K562 (cell line): ENCODE measurements at regions not wholly inside any gene's neighbourhood (a gene's known extent, or its start where the extent isn't known, plus 50 kb on each side); places are given as distances from the start of the nearest gene placed in this dataset.

Source experiments
- ATAC-seq: fragments of 200-7000 bp; cut with Tn5 transposase; 3 replicates; pipeline ENCODE4 v1.9.1; 2020; ENCODE audit warnings: moderate library complexity
- BruUV-seq: library from RNA; stranded (reverse); fragments of 400-500 nt; replicated peaks from 2 replicates; lab custom pipeline; 2021; lab: Mats Ljungman, UMichigan
- CTCF ChIA-PET: fragments of 300-600 bp; formaldehyde crosslinking; extraction: SDS; loops from one replicate; lab custom pipeline; 2021; ENCODE audit warnings: low intra/inter-chr PET ratio; lab: Yijun Ruan, JAX
- POLR2A ChIA-PET: fragments of 300-600, 350-650 bp; sonication (Branson Sonifier 250); formaldehyde crosslinking; extraction: SDS; loops from one replicate; lab custom pipeline; 2021; ENCODE audit warnings: antibody characterized with exemption, inconsistent platforms; lab: Yijun Ruan, JAX
- DNase-seq, 4 experiments: peaks; one replicate each; pipeline versions ENCODE4 v3.0.0 to v3.0.0-alpha.2; 2011 to 2018; ENCODE audit warnings: low spot score in 3 of 4, mixed read lengths in 3 of 4; ENCODE audit errors: extremely low read depth in 1 of 4
- FAIRE-seq: peaks from 2 replicates; lab custom pipeline; 2011; peaks lifted over from hg19 to GRCh38; lab: Jason Lieb, UNC
- H2AFZ ChIP-seq: 2 replicates; pipeline ENCODE4 v1.6.0; 2011; ENCODE audit warnings: low read depth, low read length, control low read depth, inconsistent platforms
- H3K27ac ChIP-seq: fragments of 200-600 bp; 3 replicates; pipeline ENCODE4 v1.8.0; 2011; ENCODE audit warnings: low read depth, mild to moderate bottlenecking, control low read depth, inconsistent platforms, low read length, moderate library complexity, mixed read lengths; ENCODE audit errors: extremely low read depth
- H3K27me3 ChIP-seq, 2 experiments: fragments of 300-600 bp in 1 of 2; 2 replicates in 1 of 2; 3 replicates in 1 of 2; pipeline versions ENCODE4 v1.6.0 to v1.8.0; 2011; ENCODE audit warnings: inconsistent platforms in 2 of 2, low read length in 2 of 2, mild to moderate bottlenecking in 1 of 2, mixed read lengths in 1 of 2, moderate library complexity in 1 of 2; ENCODE audit not compliant: control insufficient read depth in 2 of 2, insufficient read depth in 2 of 2
- H3K36me3 ChIP-seq: fragments of 300-600 bp; 3 replicates; pipeline ENCODE4 v1.8.0; 2011; ENCODE audit warnings: mild to moderate bottlenecking, low read length, inconsistent platforms; ENCODE audit not compliant: control insufficient read depth, insufficient read depth
- H3K4me1 ChIP-seq, 2 experiments: fragments of 200-600 bp in 1 of 2; replicated peaks in 1 of 2; 2 replicates in 1 of 2; 3 replicates in 1 of 2; pipeline versions ENCODE4 v1.5.1 to v1.8.0; 2011; ENCODE audit warnings: inconsistent platforms in 2 of 2, low read length in 2 of 2, mild to moderate bottlenecking in 1 of 2, mixed read lengths in 1 of 2, moderate library complexity in 1 of 2; ENCODE audit not compliant: control insufficient read depth in 2 of 2, insufficient read depth in 2 of 2
- H3K4me2 ChIP-seq: 2 replicates; pipeline ENCODE4 v1.6.1; 2011; ENCODE audit warnings: low read length, control low read depth, inconsistent platforms, mixed read lengths; ENCODE audit not compliant: insufficient read depth
- H3K4me3 ChIP-seq: fragments of 200-600 bp; sonication (generic), shearing (Covaris generic); 2 replicates; pipeline ENCODE4 v1.5.1; 2016; ENCODE audit warnings: control low read depth, inconsistent platforms
- H3K79me2 ChIP-seq: fragments of 200-600 bp; 3 replicates; pipeline ENCODE4 v1.8.0; 2011; ENCODE audit warnings: low read length, inconsistent platforms; ENCODE audit not compliant: control insufficient read depth, insufficient read depth
- H3K9ac ChIP-seq, 2 experiments: 2 replicates each; pipeline versions ENCODE4 v1.6.0 to v1.6.1; 2011; ENCODE audit warnings: low read depth in 2 of 2, low read length in 2 of 2, control low read depth in 1 of 2, inconsistent platforms in 1 of 2, mild to moderate bottlenecking in 1 of 2, mixed read lengths in 1 of 2; ENCODE audit not compliant: insufficient read depth in 1 of 2
- H3K9me1 ChIP-seq: one replicate; pipeline ENCODE4 v1.6.0; 2011; ENCODE audit warnings: inconsistent platforms, mild to moderate bottlenecking, low read length, moderate library complexity; ENCODE audit not compliant: control insufficient read depth, insufficient read depth
- H3K9me3 ChIP-seq: replicated peaks from 2 replicates; pipeline ENCODE4 v1.5.1; 2011; ENCODE audit warnings: low read depth, low read length, inconsistent platforms; ENCODE audit not compliant: control insufficient read depth, insufficient read depth
- H4K20me1 ChIP-seq: replicated peaks from 2 replicates; pipeline ENCODE4 v1.6.1; 2011; ENCODE audit warnings: low read length, inconsistent platforms, mixed read lengths; ENCODE audit not compliant: control insufficient read depth, insufficient read depth
- BRD9 ChIP-seq: fragments of 450-650 bp; IDR thresholded peaks from 2 replicates; pipeline ENCODE4 v1.6.1; 2018; ENCODE audit warnings: low read depth; ENCODE audit not compliant: partially characterized antibody
- SIN3A ChIP-seq, 2 experiments: fragments of 150-350 bp in 1 of 2; IDR thresholded peaks; 2 replicates each; pipeline ENCODE4 v1.6.1; 2011 to 2016; ENCODE audit warnings: borderline replicate concordance in 2 of 2, low read depth in 2 of 2, low read length in 2 of 2, mild to moderate bottlenecking in 2 of 2, moderate library complexity in 2 of 2; ENCODE audit not compliant: control insufficient read depth in 1 of 2
- SMAD2 ChIP-seq: fragments of 150-350 bp; IDR thresholded peaks from 2 replicates; pipeline ENCODE4 v1.6.1; 2014; ENCODE audit warnings: low read depth, mild to moderate bottlenecking, low read length
- TSC22D4 ChIP-seq: fragments of 450-650 bp; IDR thresholded peaks from 2 replicates; pipeline ENCODE4 v1.6.1; 2016; ENCODE audit warnings: missing genetic modification characterization, missing biosample characterization, control low read depth
- WGBS: fragments of 100-300 bp; shearing (Covaris generic); methylation state at CpG from one replicate; pipeline ENCODE4 v1.1.6; 2016; ENCODE audit warnings: low coverage, mixed read lengths; ENCODE audit not compliant: insufficient coverage; ENCODE audit errors: missing lambda C conversion rate; 5-methylcytosine and 5-hydroxymethylcytosine counted together
- in situ Hi-C: fragments of 300-500 bp; cut with MboI; formaldehyde crosslinking; loops from 4 replicates; pipeline ENCODE4 v1.15.0; 2018; ENCODE audit warnings: inconsistent platforms, mixed read lengths
- intact Hi-C: fragments of 100-400 bp; cut with micrococcal nuclease; formaldehyde crosslinking; loops from 2 replicates; pipeline ENCODE4 v1.14.2; 2022
- TF ChIP-seq, protein P1 (sequence below): fragments of 200-400 bp; formaldehyde crosslinking; IDR thresholded peaks from 2 replicates; pipeline ENCODE4 v1.6.1; 2017; ENCODE audit warnings: mild to moderate bottlenecking, low read depth, low read length, moderate library complexity
- TF ChIP-seq, protein P2 (sequence below), 2 experiments: fragments of 150-350 bp in 1 of 2; IDR thresholded peaks; 2 replicates each; pipeline ENCODE4 v1.6.1; 2012 to 2016; ENCODE audit warnings: low read depth in 2 of 2, low read length in 2 of 2, mild to moderate bottlenecking in 1 of 2, moderate library complexity in 1 of 2

DNA sequence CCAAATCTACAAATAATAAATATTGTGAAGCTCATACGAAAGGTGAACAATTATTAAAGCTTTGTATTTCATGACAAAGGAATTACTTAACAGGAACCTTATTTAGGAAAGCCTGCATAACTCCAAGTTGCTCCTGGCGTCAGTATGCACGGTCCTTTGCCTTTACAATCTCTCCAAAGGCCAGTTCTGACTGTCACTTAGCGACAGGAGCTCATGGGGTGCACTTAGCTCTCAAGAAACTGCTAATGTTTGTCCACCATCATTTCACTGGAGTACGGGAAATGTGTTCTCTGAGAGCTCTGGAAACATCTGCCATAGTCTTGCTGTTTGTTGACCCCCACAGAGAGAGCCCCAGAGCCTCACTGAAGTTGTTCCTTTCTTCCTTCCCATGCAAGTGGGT, 781.5 kb upstream of the POM121L12 start:
- TF ChIP-seq SIN3A (IDR thresholded peaks at IDR 0.05; ENCODE audit: borderline replicate concordance in 2 of 2, control insufficient read depth in 1 of 2, low read depth in 2 of 2, low read length in 2 of 2) (no peak), SMAD2 (no peak), TSC22D4 (tag) (no peak), BRD9 (no peak)
- TF ChIP-seq, protein P1, sequence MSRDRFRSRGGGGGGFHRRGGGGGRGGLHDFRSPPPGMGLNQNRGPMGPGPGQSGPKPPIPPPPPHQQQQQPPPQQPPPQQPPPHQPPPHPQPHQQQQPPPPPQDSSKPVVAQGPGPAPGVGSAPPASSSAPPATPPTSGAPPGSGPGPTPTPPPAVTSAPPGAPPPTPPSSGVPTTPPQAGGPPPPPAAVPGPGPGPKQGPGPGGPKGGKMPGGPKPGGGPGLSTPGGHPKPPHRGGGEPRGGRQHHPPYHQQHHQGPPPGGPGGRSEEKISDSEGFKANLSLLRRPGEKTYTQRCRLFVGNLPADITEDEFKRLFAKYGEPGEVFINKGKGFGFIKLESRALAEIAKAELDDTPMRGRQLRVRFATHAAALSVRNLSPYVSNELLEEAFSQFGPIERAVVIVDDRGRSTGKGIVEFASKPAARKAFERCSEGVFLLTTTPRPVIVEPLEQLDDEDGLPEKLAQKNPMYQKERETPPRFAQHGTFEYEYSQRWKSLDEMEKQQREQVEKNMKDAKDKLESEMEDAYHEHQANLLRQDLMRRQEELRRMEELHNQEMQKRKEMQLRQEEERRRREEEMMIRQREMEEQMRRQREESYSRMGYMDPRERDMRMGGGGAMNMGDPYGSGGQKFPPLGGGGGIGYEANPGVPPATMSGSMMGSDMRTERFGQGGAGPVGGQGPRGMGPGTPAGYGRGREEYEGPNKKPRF: no peak
- TF ChIP-seq, protein P2, sequence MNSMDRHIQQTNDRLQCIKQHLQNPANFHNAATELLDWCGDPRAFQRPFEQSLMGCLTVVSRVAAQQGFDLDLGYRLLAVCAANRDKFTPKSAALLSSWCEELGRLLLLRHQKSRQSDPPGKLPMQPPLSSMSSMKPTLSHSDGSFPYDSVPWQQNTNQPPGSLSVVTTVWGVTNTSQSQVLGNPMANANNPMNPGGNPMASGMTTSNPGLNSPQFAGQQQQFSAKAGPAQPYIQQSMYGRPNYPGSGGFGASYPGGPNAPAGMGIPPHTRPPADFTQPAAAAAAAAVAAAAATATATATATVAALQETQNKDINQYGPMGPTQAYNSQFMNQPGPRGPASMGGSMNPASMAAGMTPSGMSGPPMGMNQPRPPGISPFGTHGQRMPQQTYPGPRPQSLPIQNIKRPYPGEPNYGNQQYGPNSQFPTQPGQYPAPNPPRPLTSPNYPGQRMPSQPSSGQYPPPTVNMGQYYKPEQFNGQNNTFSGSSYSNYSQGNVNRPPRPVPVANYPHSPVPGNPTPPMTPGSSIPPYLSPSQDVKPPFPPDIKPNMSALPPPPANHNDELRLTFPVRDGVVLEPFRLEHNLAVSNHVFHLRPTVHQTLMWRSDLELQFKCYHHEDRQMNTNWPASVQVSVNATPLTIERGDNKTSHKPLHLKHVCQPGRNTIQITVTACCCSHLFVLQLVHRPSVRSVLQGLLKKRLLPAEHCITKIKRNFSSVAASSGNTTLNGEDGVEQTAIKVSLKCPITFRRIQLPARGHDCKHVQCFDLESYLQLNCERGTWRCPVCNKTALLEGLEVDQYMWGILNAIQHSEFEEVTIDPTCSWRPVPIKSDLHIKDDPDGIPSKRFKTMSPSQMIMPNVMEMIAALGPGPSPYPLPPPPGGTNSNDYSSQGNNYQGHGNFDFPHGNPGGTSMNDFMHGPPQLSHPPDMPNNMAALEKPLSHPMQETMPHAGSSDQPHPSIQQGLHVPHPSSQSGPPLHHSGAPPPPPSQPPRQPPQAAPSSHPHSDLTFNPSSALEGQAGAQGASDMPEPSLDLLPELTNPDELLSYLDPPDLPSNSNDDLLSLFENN (IDR thresholded peaks at IDR 0.05; ENCODE audit: low read depth in 2 of 2, low read length in 2 of 2): no peak
- BruUV-seq: no TSS peak
- Histone ChIP-seq H3K9me3 (no peaks in the 10 kb centered on the region; the same call in 1 of the 2 replicates), H2AFZ (no peak overlapping the region), H3K27ac (no peak overlapping the region), H3K9ac (no peak overlapping the region), H4K20me1 (no peaks in the 10 kb centered on the region), H3K4me2 (no peak overlapping the region), H3K79me2 (no peaks in the 10 kb centered on the region), H3K36me3 (no peaks in the 10 kb centered on the region), H3K4me3 (no peak overlapping the region), H3K4me1 (no peaks in the 10 kb centered on the region), H3K27me3 (no peaks in the 10 kb centered on the region), H3K9me1 (no peaks in the 10 kb centered on the region)
- no peak for FAIRE-seq
- 0% methylated on average over 5 of the region's 5 CpGs for WGBS
- intact Hi-C loops: no loop called here
- in situ Hi-C loops: no loop called here
- no peak for DNase-seq
- ChIA-PET CTCF (no interaction called here), POLR2A (no interaction called here)
- no peak for ATAC-seq
